ENCODE measurements at regions not wholly inside any gene's neighbourhood (a gene's known extent, or its start where the extent isn't known, plus 50 kb on each side); places are given as distances from the start of the nearest gene placed in this dataset.

DNA sequence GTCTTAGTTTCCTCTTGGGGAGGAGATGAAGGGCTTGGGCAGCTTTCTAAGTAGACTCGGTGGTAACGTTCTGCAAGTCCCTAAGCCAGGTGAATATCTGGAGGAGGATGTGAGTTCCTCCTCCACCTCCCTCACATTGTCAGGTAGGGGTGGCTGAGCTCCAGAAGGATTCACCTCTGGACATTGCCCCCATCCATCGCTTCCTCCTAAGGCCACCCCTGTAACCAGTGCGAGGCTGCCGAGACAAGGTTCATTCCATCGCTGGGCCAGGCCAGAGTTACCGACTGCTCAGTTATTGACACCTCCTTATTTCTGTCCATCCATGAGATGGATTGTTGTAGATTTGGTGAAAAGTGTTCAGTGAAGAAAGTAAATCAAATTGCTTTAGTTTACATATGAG, 334.1 kb upstream of the KLF6 start:
- DNase-seq (ENCODE audit: low spot score) = no peak

DNA sequence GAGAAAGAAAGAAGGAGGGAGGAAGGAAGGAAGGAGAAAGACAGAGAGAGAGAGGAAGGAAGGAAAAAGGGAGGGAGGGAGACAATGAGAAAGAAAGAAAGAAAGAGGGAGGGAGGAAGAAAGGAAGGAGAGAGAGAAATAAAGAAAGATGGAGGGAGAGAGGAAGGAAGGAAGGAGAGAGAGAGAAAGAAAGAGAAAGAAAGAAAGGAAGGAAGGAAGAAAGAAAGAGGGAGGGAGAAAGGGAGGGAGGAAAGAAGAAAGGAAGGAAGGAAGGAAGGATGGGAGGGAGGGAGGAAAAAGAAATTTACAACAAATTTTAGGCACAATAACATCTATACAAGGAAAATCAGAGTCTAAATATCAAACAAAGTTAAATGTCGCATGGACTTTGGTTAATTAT, 332.6 kb upstream of the KLF6 start:
- DNase-seq (ENCODE audit: low spot score) = no peak

DNA sequence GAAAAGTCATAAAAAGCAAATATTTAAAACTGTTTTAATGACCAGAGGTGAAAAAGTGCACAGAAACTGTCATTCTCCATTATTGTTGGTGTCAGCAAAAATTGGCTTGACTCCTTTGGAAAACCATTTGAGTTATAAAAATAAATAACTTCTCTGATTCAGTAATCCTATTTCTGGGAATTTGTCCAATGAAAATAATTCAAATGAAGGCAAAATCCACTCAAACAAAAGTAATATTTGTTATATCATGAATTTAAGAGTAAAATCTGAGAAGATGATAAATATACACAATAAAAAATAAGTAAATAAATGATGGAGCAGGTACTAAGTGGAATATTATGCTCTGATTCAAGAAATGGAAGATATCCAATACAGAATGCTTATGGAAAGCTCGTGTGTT, 326.6 kb upstream of the KLF6 start:
- no peak for DNase-seq (ENCODE audit: low spot score)

DNA sequence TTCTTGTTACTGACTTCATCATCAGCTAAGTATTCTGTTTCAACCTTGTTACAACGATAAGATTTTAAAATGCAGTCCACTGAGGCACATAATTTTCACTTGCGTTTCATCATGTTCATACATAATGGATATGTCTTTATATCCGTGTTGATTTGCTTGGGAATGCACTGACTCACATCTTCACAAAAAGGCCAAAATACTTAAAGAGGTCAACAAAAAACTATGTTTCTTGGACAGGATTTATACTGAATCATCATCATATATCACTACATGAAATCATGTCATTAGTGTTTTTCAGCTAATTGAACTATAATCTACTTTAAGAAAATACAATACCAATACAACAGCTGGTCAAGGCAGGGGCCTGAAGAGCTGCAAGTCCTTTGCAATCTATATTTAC, 324.5 kb upstream of the KLF6 start:
- no peak for DNase-seq (ENCODE audit: low spot score)

DNA sequence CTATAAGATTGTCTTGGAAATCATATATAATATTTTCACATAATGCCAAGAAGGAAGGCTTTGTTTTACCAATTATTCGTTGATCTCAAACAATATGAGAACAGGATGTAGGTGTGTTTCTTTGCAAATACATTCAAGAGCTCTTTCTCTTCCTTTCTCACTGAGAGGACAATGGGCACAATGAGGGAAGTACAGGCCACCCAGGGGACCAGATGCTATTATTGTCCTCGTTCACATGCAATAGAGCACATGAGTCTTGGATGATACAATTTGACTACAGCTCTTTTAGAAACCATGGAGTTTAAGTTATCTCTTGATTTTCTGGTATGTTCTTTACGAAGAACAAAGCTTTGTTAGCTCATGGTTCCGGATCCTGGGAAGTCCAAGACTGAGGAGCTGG, 323.7 kb upstream of the KLF6 start:
- no peak for DNase-seq (ENCODE audit: low spot score)

DNA sequence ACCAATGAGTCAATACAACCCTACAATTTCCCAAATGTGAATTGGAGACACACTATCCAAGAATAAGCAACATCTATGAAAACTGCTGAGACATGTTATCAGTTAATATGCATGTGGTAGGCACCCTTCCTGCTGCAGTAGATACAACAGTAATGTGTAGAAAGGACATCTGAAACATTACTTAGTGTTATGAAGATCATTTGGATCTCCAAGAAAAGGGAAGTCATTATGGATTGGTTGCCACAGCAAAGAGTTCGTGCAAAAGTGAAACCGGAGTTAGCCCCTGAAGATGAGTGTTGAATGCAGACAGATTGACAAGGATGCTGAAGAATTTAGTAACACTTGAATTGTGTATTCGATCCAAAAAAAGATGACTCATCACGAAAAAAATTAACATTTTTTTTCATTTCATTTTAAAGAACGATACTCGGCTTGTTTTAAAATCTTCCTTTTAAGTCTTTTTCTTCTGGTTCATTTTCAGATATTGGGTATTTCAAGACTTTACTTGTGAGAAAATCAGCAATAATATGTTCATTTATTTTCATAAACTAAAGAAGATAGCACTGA, 322.4 kb upstream of the KLF6 start:
- no peak for DNase-seq (ENCODE audit: low spot score)

DNA sequence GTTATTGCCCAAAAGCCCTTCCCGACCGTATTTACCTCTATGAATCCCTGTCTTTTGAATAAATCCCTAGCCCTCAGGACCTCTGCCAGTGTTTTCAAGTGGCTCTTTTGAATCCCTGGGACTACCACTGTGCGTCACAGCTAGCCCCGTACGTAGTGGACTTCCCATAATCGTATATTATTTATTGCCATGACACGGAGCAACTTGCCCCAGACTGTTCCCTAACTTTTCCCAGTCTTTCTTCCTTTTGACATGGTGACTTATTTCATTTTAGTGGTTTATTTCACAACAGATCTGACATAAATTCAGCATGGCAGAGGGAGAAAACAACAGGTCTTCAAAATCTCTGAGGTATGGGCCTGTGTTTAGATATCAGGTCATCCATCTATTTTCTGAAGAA, 318.6 kb upstream of the KLF6 start:
- DNase-seq (ENCODE audit: low spot score) = no peak

DNA sequence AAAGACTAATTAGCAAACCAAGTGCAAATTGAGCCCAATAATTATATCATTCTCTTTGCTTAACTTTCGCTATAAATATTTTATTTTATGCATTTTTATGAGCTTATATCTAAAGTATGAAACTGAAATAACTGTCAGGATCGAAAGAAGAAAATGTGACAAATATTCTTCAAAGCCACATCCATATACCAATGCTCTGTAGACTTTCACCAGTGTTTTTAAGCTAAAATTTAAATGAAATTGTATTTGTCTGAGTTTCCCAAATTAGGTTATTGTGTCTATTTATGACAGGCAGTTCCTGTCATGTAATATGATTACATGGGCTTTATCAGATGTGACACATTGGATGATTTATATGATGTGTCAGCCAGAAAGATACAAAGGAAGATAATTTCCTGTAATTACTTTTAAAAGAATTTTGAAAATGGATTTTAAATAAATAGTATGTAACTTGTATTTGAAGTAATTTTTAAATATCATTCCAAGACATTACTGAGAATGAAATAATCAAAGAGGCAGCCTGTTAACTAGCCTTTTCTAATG, 317.9 kb upstream of the KLF6 start:
- DNase-seq (ENCODE audit: low spot score) = no peak

DNA sequence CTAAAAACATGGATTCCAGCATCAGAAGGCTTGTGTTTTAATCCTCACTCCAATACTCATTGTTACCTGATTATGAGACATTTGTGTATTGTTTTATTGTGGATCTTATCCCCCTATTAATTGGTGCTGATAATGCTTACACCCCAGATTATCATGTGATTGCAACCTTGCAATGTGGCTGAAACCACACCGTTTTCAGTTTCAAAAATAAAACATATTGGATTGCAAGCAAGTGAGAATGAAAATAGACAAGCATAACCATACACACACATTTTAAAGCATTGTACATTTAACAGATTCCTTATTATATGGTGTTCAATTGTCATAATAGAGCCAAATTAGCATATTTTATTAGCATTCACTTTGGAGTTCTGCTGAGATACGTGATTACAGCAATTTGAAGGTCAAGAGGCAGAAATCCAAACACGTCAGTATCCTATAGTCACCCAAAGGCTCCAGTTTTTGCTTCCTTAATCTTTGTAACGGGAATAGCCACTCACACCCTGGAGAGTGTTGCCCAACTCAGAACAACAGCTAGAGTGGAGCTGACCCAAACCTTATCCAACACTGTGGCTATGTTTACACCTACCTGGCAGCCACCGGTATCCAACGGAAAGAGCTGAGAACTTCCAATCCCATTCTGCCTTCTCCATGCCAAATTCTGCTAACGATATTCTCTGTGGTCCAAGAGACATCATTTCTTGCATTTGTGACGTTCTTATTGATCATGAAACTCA, 317.1 kb upstream of the KLF6 start:
- DNase-seq (ENCODE audit: low spot score) = no peak

DNA sequence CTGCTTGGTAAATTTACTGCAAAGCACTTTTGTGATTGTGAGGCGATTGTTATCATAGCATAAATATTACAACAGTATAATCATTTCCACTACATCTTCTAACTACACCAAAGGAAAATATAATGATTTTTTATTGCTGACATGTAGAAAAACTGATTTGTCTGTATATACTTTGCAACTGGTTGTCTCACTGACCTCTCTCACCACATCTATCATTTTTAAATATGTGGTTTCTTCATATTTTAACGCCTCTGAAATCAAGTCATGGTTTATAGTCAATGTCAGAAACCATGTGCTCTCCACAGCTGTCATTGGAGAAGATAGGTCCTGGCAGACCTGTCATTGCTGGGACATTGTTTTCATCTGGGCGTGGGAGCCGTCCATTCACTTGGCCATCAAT, 315.4 kb upstream of the KLF6 start:
- DNase-seq (ENCODE audit: low spot score) = no peak

DNA sequence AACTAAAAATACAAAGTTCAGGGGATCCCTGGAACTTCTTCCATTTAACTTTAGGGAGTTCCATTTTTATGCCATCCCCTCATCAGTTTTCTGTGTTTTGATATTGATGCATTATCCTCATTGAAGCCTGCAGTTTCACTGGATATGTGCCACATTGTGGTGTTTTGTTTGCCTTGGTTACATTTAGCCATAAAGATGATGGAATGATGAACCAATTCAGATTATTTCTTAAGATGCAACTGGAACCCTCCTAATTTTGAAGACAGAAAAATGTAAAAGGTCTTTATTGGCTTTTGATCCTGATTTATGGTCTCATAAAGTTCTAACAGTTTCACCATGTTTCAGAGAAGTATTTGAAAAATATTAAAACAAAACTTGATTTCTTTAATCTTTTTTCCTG, 314.2 kb upstream of the KLF6 start:
- no peak for DNase-seq (ENCODE audit: low spot score)

DNA sequence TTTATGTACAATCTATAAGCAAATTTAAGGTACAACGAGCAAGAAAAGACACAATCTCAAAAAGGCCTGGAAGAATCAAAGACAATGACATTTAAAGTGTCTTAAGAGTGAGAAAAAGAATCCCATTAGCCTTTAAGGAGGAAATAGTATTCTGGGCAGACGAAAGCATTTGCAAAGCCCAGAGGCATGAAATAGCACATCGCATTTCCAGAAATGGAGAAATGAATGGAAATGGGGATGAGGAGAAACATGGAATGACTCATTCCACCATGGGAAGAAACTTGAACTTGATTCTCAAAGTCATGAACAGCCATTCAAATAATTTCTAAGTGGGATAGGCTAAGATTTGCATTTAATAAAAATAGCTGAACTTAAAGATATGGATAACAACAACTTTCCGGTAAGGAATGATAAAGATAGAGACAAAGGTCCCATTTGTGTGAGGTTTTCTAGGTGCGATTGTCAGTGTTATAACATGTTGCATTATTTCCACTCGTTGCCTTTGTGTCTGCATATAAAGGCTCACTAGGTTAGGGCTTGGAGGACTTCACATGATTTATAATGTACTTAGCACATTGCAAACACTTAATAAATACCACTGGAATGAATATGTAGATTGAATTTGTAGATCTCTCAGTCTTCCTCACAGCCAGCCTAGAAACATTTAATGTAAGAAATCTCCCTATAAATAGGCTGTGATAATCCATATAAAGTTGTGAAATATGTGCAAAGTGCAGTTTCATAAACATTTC, 310.3 kb upstream of the KLF6 start:
- no peak for DNase-seq (ENCODE audit: low spot score)

DNA sequence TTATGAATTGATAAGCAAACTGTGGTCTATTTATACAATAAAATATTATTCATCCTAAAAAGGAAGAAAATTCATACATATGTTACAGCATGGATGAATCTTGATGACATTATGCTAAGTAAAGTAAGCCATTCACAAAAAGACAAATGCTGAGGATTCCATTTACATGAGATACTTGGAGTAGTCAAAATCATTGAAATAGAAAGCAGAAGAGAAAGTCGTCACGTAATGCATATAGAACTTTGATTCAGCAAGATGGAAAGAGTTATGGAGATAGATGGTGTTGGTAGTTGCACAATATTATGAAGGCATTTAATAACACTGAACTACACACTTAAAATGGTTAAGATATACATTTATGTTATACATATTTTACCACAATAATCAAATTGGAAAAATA, 309.7 kb upstream of the KLF6 start:
- DNase-seq (ENCODE audit: low spot score) = no peak

DNA sequence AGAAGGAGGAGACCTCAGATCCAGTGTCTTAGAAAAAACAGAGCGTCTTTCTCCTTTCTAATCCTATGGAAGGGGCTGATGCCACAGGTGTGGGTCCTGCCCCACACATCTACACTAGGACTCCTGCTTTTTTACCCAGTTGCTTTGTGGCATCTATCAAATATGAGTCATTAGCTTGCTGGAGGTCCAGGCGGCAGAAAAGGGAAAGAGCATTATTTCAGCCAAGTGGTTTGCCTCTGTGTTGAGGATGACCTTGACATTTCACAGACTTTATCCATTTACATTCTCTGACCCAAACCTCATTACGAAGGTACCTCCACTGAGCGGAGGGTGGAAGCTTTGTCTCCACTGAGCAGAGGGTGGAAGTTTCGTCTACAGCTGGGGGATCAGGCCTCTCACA, 308.4 kb upstream of the KLF6 start:
- DNase-seq (ENCODE audit: low spot score) = no peak

DNA sequence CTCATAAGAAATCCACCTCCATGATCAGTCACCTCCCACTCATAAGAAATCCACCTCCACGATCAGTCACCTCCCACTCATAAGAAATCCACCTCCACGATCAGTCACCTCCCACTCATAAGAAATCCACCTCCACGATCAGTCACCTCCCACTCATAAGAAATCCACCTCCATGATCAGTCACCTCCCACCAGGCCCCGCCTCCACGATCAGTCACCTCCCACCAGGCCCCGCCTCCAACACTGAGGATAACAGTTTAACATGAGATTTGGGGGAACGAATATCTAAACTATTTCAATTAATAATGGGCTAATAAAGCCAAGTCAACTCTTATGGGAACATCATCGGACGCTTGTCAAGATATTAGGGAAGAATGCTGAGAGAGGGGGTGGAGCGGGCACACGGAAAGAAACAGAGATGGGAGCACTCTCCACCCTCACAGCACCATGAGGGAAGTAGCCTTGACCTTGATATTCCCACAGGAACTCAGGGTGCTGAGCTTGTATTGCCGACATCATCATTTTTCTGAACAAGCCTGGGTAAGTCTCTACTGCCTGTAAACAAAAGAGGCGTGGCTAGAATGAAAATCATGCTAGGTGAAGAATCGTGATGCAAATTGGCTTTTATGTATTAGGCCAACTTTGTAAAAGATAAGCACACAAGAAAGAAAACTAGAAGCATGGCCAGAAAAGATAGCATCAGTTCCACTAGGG, 303.5 kb upstream of the KLF6 start:
- DNase-seq (ENCODE audit: low spot score) = no peak

DNA sequence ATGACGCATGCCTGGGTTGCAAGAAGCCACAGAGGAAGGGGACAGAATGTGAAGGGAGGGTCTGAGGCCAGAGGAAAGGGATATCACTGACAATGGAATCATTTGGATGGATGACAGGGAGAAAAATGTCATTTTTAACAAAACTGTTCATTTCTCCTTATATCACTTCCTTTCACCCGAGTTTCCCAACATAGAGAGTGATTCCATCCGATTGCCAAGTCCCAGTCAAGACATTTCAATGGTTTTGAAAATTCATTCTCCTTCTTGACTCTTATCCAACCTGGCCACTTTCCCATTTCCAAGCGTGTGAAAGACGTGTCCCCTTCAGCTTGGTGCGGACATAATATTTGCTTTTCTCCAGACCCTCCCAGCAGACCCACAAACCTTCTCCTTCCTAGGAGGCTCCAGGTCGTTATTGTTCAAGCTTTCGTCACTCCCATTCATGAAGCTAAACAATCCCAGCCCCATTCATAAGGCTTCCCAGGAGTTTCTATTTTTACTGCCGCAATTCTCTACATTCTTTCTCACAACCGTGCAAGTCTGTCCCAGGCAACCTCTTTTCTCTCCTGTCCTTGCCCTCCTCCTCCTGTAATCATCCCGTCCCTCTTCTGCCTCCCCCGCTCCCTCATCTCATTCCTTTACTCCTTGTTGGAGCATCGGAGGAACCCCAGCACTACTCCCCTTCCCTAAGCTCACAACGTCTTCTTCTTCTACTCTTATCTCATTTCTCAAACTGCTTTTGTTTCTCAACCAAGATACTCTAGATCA, 301.3 kb upstream of the KLF6 start:
- no peak for DNase-seq (ENCODE audit: low spot score)

DNA sequence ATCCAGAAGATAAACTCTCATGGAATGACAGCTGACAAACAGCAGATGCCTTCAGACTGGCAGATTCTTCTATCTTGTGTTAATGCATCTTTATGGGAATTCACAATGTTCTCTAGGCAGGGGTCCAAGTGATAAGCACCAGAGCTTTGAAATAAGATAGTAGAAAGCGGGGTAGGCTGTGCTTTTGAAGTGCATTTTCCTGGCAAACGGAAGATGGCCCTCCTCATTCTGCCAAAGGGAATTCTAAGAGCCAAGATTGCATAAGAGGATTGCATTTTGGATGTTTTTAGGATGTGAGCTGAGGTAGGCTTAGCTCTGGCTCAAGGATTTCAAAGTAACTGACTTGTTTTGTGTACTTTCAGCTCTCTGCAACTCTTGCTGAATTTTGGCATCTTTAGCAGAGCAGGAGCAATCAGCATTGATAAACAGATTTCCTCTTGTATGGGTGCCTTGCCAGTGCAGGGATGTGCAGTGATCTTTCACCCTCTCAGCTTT, 298.5 kb upstream of the KLF6 start:
- DNase-seq (ENCODE audit: low spot score) = no peak

DNA sequence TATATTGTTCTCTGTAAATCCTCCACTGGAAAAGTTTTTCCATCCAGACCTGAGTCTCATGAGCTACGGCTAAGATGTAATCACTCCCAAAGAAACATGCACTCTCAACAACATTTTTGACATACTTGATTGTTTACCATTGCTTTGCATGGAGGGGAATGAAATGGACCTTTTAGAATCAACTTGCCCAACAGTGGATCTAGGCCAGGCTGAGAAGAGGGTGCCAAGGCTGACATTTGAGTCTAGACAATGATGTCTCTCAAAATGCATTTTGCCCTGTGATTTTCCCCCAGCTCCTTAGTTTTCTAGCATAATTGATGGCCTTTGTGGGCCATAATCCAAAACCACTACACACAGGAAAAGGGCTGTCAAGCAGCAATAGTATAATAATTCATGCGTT, 297.9 kb upstream of the KLF6 start:
- no peak for DNase-seq (ENCODE audit: low spot score)

DNA sequence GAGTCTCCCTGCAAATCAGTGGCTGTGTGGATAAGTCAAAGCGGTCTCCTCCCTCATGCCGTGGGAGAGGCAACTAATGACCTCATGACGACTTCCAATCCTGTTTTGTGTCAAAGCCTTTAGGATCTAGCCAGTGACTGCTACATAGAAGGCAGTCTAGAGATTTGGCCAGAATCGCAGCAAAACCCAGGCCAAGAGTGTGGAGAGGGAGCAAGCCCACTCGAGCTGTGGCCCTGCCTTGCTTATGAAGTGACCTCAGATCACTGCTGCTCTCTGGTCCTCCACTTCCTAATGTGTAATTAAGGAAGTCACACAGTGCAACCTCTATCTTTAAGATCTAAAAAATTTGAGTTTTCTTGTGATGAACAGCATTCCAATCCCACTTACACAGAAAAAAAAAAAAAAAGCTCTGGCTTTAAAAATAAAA, 296.7 kb upstream of the KLF6 start:
- no peak for DNase-seq (ENCODE audit: low spot score)

DNA sequence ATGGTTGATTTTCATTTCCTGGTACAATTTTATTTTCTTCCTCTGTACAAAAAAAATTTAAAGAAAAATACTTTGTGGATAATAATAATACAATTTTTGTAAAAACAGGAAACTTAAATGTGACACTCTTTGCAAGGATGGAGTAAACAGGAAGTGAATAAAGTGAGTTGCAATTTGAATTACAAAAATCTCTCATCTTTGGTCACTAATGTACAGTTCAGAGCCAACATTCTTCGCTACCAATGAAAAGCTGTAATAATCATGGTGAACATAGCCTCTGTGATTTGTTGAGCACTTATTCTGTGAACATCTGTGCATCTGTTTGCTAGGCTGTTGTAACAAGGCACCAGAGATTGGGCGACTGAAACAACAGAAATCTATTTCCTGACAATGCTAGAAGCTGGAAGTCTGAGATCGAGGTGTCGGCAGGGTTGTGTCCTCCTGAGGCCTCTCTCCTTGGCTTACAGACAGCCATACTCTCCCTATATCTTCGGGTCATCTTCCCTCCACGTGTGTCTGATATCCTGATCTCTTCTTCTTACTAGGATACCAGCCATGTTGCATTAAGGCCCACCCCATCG, 295.3 kb upstream of the KLF6 start:
- no peak for DNase-seq (ENCODE audit: low spot score)

DNA sequence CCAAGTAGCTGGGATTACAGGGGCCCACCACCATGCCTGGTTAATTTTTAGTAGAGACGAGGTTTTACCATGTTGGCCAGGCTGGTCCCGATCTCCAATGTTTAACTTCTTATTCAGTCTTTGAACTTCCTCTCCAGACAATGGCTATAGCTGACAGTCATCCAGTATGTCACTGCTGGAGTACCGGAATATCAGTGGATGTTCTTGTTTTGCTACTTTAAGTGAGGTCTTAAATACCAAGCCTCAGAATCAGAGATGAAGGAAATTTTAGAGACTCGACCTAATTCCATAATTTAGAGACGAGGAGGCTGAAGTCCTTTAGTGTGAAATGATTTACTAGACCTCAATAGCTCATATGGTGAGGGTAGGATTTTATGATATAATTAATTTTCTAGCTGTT, 294.8 kb upstream of the KLF6 start:
- DNase-seq (ENCODE audit: low spot score) = no peak

Measured in H4 (cell line).